Activated naive CD4-positive, alpha-beta T cell treated with Interleukin-2 at 50 U/mL for 16 hours (primary cell): ENCODE measurements at regions not wholly inside any gene's neighbourhood (a gene's known extent, or its start where the extent isn't known, plus 50 kb on each side); places are given as distances from the start of the nearest gene placed in this dataset.

ENCODE experiments used
- DNase-seq: peaks from one replicate; pipeline ENCODE4 v3.0.0-alpha.2; 2020

DNA sequence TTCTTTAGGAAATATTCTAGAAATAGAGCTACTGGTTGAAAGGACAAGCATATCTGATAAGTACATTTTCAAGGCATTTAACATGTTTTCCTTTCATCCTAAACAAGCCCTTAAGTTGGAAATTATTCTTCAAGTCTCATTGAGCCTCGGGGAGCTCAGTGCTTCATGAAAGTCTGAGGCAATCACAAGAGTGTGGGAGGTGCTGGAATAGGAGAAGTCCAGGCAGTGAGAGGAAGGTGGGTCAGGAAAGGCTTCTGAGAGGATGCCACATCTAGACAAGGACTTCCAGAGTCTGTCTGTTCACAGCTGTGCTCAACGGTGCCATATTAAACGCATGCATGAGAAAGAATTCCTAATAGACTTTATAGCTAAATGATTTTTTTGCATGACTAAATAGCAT lies 69.8 kb downstream of the CD83 start:
- no peak for DNase-seq

DNA sequence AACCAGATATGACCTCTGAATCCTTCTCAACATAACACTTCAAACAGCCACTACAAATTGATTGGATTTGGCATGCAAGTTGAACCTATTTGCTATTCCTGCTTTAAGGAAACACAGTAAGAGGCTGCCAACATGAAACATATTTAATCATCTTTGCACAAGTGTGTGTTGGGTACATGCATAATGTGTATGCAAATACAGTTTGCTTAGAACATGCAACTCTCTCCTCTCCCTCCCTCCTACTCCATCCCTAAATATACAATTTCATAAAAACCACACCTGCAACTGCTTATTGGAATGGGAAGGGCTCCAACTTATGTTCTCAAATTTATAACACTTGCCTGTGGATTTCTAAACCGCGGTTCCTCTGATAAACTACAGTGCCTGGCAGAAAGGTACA lies 71.5 kb downstream of the CD83 start:
- no peak for DNase-seq

GRCh38 chr6:14190191-14190928 lies 72.8 kb downstream of the CD83 start:
- DNase-seq, result no peak

DNA sequence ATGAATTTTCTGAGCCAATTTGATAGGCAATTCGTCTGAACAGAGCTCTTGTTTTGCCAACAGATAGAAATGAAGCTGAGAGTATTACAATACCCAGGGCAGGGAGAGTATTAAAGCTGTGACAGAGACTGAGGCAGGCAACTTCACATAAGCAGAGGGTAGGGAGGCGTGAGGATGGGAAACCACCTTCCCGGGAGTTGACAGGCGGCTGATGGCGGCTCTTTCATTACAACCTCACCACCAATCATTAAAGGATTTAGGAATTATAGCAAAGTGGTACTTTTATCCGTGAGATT lies 73.3 kb downstream of the CD83 start:
- no peak for DNase-seq

- no peak for DNase-seq
These were observed 74.2 kb downstream of the CD83 start for GRCh38 chr6:14191761-14192160.

DNA sequence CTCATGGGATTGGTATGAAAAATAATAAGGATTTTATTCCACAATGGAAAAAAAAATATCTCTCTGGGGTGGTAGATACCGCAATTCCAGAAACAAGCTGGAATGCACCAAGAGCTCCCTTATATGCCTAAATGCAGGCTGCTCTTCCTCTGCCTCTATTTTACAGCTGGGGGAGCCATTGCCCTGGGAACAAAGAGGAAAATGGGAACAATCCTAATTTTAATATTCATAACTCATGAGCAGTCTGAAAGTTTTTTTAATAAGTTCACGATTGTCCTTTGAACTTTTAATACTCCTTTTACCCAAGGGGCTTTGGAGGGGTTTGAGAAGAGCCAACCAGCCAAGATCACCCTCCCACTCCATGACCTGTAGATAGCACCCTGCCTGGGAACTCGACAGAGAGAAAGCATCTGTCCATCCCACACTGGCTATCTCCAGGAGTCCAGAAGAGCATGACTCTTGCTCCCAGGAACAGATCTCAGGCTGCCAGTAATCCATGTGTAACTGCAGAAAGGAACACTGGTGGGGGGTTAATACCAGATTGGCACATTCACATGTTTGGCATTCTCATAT lies 74.7 kb downstream of the CD83 start:
- no peak for DNase-seq

DNA sequence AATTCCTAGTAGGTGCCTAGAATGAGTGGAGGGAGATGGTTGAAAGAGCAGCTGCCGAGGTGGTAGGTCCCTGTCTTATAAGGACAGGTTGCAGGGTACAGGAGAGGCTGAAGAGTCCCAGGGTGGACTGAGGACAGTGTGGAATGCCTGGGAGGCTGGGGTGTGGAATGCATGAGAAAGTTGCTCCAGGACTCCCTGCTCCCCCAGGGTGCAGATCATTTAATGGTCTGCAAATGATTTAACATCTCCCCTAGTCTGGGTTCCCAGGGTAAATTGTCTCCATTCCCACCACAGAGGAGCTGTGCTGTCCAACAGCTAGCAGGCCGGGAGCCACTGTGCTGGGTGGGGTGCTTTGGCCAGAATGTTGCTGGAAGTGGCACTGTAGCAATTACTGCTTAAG lies 76.0 kb downstream of the CD83 start:
- DNase-seq, result no peak

- DNase-seq, result no peak
These were observed 76.9 kb downstream of the CD83 start for GRCh38 chr6:14194483-14194882.

- DNase-seq, result no peak
These were observed 77.4 kb downstream of the CD83 start for GRCh38 chr6:14194976-14195375.

- no peak for DNase-seq
These were observed 78.5 kb downstream of the CD83 start for GRCh38 chr6:14196026-14196425.

DNA sequence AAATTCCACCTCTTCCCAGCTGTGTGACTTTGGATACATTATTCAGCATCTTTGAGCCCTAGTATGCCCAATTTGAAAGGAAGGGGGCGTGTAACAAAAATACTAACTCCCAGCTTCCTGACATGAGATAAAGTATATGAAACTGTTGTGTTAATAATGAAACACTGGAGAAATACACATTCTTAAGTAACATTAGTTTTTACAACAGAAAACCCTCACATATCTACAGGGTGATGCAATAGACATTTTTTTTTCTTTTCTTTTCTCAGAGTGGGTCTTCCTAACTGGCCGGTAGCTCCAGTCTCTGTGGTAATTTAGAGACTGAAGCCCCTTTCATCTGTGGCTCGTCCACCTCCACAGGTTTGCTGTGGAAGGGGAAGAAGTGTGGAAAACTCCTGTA lies 79.5 kb downstream of the CD83 start:
- DNase-seq, result no peak

GRCh38 chr6:14200047-14200446 lies 82.5 kb downstream of the CD83 start:
- no peak for DNase-seq

- DNase-seq, result no peak
These were observed 85.4 kb downstream of the CD83 start for GRCh38 chr6:14202947-14203346.

DNA sequence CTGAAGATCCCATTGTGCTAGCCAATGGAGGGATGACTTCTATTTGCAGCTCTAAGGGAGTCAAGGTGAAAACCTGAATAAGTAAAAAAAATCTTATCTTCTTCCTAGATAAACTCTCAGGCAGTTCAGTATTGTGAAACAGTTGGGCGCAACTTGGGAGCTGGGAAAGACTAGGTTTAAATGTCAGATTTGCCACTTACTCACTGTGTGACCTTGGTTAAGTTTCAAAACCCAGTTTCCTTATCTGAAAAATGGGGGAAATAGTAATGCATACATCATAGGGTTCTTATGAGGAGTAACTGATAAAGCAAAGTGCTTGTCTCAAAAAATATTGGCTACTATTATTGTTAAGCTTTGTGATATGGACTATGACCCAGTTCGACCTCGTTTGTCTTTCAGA lies 88.8 kb downstream of the CD83 start:
- DNase-seq, result no peak

- no peak for DNase-seq
These were observed 89.9 kb downstream of the CD83 start for GRCh38 chr6:14207448-14207847.

DNA sequence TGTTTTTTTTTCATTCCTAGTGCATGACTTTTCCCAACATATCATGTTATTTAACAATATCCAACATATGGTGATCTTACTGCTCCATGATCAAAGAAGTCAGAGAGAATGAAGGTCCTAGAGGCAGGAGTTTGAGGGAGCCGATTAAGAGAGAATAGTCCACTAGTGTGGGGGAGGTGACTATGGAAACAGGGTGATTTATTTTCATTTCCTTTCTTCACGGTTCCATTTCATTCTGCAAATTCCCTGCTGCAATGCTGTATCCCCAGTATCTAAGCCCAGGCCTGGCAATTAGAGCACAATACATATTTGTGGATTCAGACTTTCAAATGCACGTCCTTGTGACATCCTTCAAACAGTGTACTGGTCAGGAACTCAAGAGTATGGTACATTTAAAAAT lies 91.4 kb downstream of the CD83 start:
- no peak for DNase-seq

- DNase-seq, result no peak
These were observed 92.5 kb downstream of the CD83 start for GRCh38 chr6:14210077-14210476.

DNA sequence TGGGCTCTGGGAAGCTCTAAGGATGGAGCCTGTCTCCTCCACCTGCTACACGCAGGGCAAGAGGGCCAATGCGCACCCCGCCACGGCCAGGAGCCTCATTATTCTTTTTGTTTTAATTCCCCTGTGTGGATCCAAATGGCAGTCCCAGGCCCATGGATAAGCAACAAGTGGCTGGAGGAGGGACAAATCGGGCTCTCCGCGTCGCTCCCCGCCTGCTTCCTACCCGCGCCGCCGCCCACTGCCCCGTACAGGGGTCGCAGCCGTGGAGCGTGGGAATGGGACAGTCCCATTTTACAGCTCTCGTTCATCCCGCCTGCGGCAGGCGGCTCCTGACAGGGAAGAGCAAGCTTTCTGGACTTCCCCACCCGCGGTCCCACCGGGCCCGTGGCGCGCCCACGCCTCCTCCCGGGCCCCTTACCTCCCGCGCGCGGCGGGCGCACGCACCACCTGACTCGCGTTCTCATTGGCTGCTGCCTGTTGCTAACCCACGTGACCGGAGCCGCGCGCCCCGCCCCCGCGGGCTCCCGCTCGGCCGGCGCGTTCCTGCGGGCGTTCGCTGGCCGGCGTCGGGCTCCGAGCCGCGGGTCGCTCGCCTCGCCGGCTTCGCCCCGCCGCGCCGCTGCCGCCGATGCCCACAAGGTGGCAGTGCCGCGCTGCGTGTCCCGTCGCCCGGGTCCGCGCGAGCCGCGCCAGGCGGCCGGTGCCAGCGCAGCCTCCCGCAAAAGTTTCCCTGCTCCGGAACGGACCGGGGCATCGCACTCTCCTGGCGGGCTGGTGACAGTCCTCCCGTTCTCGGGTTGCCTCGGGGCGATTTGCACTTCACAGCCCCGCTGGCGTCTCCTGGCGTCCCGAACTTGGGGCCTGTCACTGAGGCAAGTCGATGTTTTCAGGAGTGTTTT lies 93.3 kb downstream of the CD83 start:
- peak; percentile 90 for DNase-seq

GRCh38 chr6:14211562-14211942 lies 94.0 kb downstream of the CD83 start:
- DNase-seq, result no peak

GRCh38 chr6:14212020-14212419 lies 94.4 kb downstream of the CD83 start:
- no peak for DNase-seq

DNA sequence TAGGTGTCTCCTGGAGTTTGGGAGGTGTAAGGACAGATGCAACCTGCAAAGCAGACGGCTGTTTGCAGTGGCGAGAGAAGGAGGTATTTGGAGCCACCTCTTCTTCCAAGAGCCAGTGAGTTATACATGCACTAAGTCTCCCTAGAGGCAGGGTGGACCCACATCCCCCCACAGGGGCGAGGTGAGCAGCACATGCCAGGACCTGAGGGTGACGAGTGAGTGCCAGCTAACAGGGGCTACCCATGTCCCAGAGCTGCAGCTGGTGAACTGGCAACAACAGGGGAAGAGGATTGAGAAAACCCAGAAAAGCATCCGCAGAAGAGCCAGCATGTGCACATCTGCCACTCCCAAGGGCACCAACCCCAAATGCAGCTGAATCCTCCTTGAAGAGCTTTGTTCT lies 95.1 kb downstream of the CD83 start:
- DNase-seq, result no peak

DNA sequence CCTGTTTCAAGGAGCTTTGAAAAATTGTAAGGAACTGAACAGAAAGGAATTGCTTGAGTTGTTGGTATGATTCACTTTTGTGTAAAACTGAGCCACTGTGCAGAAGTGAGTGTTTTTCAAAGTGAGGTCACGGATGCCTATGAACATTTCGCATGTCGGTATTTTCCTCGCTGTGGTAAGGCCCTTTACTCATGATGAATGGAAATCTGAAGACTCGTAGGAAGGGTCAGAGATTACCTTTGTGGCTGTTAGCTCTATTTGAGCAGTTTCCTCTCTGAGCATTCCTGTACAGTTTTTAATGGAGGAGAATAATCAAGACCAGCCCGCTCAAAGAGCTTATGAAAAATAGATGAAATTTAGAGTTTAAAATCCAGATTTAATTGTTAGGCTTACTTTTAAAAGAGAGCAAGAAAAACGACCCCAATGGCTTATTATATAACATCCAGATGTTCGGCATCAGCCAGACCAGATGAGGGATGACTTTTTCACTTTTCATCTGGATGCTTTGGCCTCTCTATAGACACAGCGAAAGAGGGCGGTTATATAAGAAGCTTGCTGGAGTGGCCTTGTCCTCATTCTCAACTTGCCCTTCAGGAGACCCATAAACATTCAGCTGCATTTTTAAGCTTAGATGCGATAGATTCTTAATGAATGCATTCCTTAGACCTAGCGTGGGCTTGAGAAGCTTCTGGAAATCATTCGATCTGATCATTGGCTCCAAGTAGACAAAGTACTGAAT lies 99.5 kb downstream of the CD83 start:
- no peak for DNase-seq

DNA sequence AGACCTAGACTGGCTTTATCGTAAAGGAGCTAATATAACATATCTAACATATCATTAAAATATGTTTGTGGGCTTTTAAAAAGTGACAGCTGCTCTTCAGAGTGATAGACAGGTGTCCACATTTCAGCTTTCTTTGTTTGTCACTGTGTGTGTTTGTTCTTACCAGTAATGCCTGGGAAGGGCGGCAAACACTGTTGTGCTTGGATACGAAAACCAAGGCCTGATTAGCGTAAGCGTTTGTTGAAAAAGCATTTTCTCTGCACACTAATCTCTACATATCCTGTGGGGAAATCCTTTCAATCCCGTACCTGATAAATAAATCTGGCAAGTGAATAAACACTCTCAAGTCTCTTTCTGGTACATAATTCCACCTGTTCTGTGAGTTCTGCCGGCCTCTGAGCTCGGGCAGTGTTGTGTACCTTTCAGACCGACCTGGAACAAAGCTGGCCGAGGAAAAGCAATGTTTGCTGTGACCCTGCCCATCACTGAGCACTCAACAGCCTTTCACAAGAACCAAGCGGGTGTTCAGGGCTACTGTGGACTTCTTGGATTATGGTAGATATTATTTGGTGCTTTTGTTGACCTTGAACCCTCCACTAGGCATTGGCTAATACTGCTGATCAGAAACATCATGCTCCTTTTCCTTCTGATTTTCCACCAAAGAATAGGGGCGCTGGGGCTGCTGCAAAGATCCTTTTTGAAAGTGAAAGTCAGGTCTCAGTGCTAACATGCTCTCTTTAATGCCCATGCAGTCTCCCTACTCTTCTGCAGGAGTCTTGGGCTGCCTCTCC lies 100.4 kb downstream of the CD83 start:
- no peak for DNase-seq
